Adrenal gland (tissue), 5 donors: ENCODE measurements at regions not wholly inside any gene's neighbourhood (a gene's known extent, or its start where the extent isn't known, plus 50 kb on each side); places are given as distances from the start of the nearest gene placed in this dataset.

Source experiments
- CTCF ChIP-seq, 6 experiments: fragments of 450-650 bp in 4 of 6; fragments of 200-600 bp in 2 of 6; sonication (generic) in 1 of 6; IDR thresholded peaks; 1 replicate in 5 of 6; 2 replicates in 1 of 6; pipeline versions ENCODE4 v1.5.1 to v1.8.0; 2016 to 2021; ENCODE audit warnings: antibody characterized with exemption in 6 of 6, mild to moderate bottlenecking in 2 of 6, moderate library complexity in 1 of 6
- POLR2A ChIP-seq, 2 donors: fragments of 450-650 bp; IDR thresholded peaks; one replicate each; pipeline ENCODE4 v1.6.1; 2017; ENCODE audit warnings: antibody characterized with exemption in 2 of 2, mild to moderate bottlenecking in 2 of 2, moderate library complexity in 1 of 2
- donor health status: DM: no; HTN: no; CAD: no.

DNA sequence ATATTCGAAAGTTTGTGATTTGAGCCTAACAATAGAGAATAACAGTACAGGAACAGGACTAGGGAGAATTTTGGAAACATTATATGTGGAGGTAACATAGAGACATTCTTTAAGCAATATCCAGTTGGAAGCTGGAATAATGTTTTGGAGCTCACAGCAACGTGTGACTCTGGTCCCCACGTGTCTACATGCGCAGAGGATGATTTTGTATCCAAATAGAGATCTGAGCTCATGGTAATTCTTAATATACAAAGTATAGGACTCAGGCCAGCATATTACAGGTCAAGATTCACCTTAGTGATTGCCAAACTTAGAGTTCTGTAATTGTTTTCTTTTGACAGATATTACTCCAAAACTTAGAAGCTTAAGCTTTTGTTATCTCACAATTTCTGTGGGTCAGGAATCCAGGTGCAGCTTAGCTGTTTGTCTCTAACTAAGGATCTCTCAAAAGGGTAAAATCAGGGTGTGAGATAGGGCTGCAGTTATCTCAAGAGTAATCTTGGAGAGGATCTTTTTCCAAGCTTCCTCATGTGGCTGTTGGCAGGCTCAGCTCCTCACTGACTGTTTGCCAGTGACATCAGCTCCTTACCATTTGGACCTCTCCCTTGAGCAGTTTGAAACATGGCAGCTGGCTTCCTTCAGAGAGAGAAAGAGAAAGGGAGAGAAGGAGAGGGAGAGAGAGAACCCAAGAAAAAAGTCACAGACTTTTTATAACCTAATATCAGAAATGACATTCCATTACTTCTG, 272.0 kb upstream of the ZNF462 start:
- no peak for TF ChIP-seq CTCF (IDR thresholded peaks at IDR 0.05)
- TF ChIP-seq POLR2A (IDR thresholded peaks at IDR 0.05): no peak
